ENCODE measurements at regions not wholly inside any gene's neighbourhood (a gene's known extent, or its start where the extent isn't known, plus 50 kb on each side); places are given as distances from the start of the nearest gene placed in this dataset.

GRCh38 chr1:82162486-82163420 lies 362.0 kb downstream of the ADGRL2 start:
- no peak for TF ChIP-seq MAX (IDR thresholded peaks at IDR 0.05; ENCODE audit: low read depth, low read length)
- no peak for TF ChIP-seq MYC (IDR thresholded peaks at IDR 0.05; ENCODE audit: low read depth, low read length)
- no peak for TF ChIP-seq POLR2A (IDR thresholded peaks at IDR 0.05; ENCODE audit: extremely low read depth, insufficient read length)
- TF ChIP-seq CTCF (IDR thresholded peaks at IDR 0.05; ENCODE audit: low read depth, low read length) = no peak
- H3K4me3 ChIP-seq (ENCODE audit: low read depth, low read length) = no peak overlapping the region
- no peak for DNase-seq (ENCODE audit: low read depth)

- H3K4me3 ChIP-seq (ENCODE audit: low read depth, low read length) = no peak overlapping the region
- DNase-seq (ENCODE audit: low read depth) = no peak
- TF ChIP-seq POLR2A (IDR thresholded peaks at IDR 0.05; ENCODE audit: extremely low read depth, insufficient read length) (no peak), MAX (IDR thresholded peaks at IDR 0.05; ENCODE audit: low read depth, low read length) (no peak), CTCF (IDR thresholded peaks at IDR 0.05; ENCODE audit: low read depth, low read length) (no peak), MYC (IDR thresholded peaks at IDR 0.05; ENCODE audit: low read depth, low read length) (no peak)
Measured at GRCh38 chr1:82161700-82162141, 361.0 kb downstream of the ADGRL2 start.

- TF ChIP-seq POLR2A (IDR thresholded peaks at IDR 0.05; ENCODE audit: extremely low read depth, insufficient read length) (no peak), MYC (IDR thresholded peaks at IDR 0.05; ENCODE audit: low read depth, low read length) (no peak), MAX (IDR thresholded peaks at IDR 0.05; ENCODE audit: low read depth, low read length) (no peak), CTCF (IDR thresholded peaks at IDR 0.05; ENCODE audit: low read depth, low read length) (no peak)
- no peak for DNase-seq (ENCODE audit: low read depth)
- no peak overlapping the region for H3K4me3 ChIP-seq (ENCODE audit: low read depth, low read length)
Measured at GRCh38 chr1:82160903-82161302, 360.2 kb downstream of the ADGRL2 start.

GRCh38 chr1:82160036-82160435 lies 359.3 kb downstream of the ADGRL2 start:
- TF ChIP-seq MYC (IDR thresholded peaks at IDR 0.05; ENCODE audit: low read depth, low read length) (no peak), CTCF (IDR thresholded peaks at IDR 0.05; ENCODE audit: low read depth, low read length) (no peak), POLR2A (IDR thresholded peaks at IDR 0.05; ENCODE audit: extremely low read depth, insufficient read length) (no peak), MAX (IDR thresholded peaks at IDR 0.05; ENCODE audit: low read depth, low read length) (no peak)
- no peak for DNase-seq (ENCODE audit: low read depth)

GRCh38 chr1:82158981-82159380 lies 358.2 kb downstream of the ADGRL2 start:
- no peak for TF ChIP-seq POLR2A (IDR thresholded peaks at IDR 0.05; ENCODE audit: extremely low read depth, insufficient read length)
- no peak for TF ChIP-seq CTCF (IDR thresholded peaks at IDR 0.05; ENCODE audit: low read depth, low read length)
- TF ChIP-seq MAX (IDR thresholded peaks at IDR 0.05; ENCODE audit: low read depth, low read length) = no peak
- TF ChIP-seq MYC (IDR thresholded peaks at IDR 0.05; ENCODE audit: low read depth, low read length) = no peak
- H3K4me3 ChIP-seq (ENCODE audit: low read depth, low read length) = no peak overlapping the region
- no peak for DNase-seq (ENCODE audit: low read depth)

More at GRCh38 chr1:82160036-82160435, 359.3 kb downstream of the ADGRL2 start:
- H3K4me3 ChIP-seq (ENCODE audit: low read depth, low read length) = no peak overlapping the region

Data from NB4 (cell line).